PC-9 (cell line): ENCODE measurements at regions not wholly inside any gene's neighbourhood (a gene's known extent, or its start where the extent isn't known, plus 50 kb on each side); places are given as distances from the start of the nearest gene placed in this dataset.

Experiments used
- EZH2 ChIP-seq: fragments of 200-600 bp; sonication (generic); IDR thresholded peaks from 2 replicates; pipeline ENCODE4 v1.8.0; 2017; ENCODE audit warnings: antibody characterized with exemption, low read depth
- TF ChIP-seq, protein P1 (sequence below): fragments of 200-600 bp; sonication (generic); conservative IDR thresholded peaks from 2 replicates; pipeline ENCODE4 v1.6.1; 2017; ENCODE audit warnings: mixed run types, antibody characterized with exemption, mild to moderate bottlenecking, moderate library complexity

DNA sequence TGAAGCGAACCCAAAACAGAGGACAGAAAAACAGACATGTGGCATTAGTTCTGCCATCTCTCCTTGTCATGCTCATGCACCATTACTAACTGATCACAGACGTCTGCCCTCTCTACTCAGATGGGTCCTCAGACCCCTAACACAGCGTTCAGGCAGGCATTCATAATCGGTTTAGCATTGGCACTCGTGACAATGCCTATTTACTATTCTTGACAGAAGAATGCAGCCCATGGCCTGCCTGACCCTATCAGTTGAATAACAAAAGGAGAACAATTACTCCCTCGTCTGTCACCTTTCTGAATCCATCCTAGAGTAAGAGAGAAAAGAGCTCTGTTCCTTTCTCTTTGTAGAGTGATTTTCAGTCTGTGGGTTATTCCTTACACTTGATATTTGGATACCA lies 194.6 kb upstream of the PHYHIPL start:
- no peak for TF ChIP-seq EZH2
- TF ChIP-seq, protein P1, sequence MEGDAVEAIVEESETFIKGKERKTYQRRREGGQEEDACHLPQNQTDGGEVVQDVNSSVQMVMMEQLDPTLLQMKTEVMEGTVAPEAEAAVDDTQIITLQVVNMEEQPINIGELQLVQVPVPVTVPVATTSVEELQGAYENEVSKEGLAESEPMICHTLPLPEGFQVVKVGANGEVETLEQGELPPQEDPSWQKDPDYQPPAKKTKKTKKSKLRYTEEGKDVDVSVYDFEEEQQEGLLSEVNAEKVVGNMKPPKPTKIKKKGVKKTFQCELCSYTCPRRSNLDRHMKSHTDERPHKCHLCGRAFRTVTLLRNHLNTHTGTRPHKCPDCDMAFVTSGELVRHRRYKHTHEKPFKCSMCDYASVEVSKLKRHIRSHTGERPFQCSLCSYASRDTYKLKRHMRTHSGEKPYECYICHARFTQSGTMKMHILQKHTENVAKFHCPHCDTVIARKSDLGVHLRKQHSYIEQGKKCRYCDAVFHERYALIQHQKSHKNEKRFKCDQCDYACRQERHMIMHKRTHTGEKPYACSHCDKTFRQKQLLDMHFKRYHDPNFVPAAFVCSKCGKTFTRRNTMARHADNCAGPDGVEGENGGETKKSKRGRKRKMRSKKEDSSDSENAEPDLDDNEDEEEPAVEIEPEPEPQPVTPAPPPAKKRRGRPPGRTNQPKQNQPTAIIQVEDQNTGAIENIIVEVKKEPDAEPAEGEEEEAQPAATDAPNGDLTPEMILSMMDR, result no peak
